IPS-15b (cell line): ENCODE measurements at regions not wholly inside any gene's neighbourhood (a gene's known extent, or its start where the extent isn't known, plus 50 kb on each side); places are given as distances from the start of the nearest gene placed in this dataset.
"Not testable (repeated sequence)": the region's sequence is repeated elsewhere in the genome, so short reads cannot be mapped to it uniquely, and the experiment has no call there.

Experiments
- H3K27me3 ChIP-seq: one replicate; pipeline ENCODE4 v1.6.1; 2013; ENCODE audit warnings: low read length; ENCODE audit not compliant: control insufficient read depth, insufficient read depth
- H3K36me3 ChIP-seq: one replicate; pipeline ENCODE4 v1.6.1; 2013; ENCODE audit warnings: low read length; ENCODE audit not compliant: control insufficient read depth, insufficient read depth
- H3K4me1 ChIP-seq: one replicate; pipeline ENCODE4 v1.6.1; 2013; ENCODE audit warnings: mild to moderate bottlenecking, low read length; ENCODE audit not compliant: control insufficient read depth, insufficient read depth
- H3K4me3 ChIP-seq: one replicate; pipeline ENCODE4 v1.5.1; 2013; ENCODE audit warnings: low read depth, low read length
- H3K9ac ChIP-seq: one replicate; pipeline ENCODE4 v1.6.1; 2013; ENCODE audit warnings: low read depth, mild to moderate bottlenecking, low read length
- H3K9me3 ChIP-seq: one replicate; pipeline ENCODE4 v1.6.1; 2013; ENCODE audit warnings: mild to moderate bottlenecking, low read length; ENCODE audit not compliant: control insufficient read depth, insufficient read depth

GRCh38 chr21:35602811-35603362 is 457.4 kb downstream of the SETD4 start:
- no peak overlapping the region for H3K4me3 ChIP-seq
- H3K9me3 ChIP-seq: no peaks in the 10 kb centered on the region
- H3K36me3 ChIP-seq: peaks cover 2% of the 10 kb centered on the region
- peaks cover 5% of the 10 kb centered on the region for H3K4me1 ChIP-seq
- no peaks in the 10 kb centered on the region for H3K27me3 ChIP-seq
- H3K9ac ChIP-seq: no peak overlapping the region

- no peak overlapping the region for H3K9ac ChIP-seq
- no peaks in the 10 kb centered on the region for H3K27me3 ChIP-seq
- H3K4me3 ChIP-seq: no peak overlapping the region
- H3K4me1 ChIP-seq: peaks cover 5% of the 10 kb centered on the region
- no peaks in the 10 kb centered on the region for H3K9me3 ChIP-seq
- no peaks in the 10 kb centered on the region for H3K36me3 ChIP-seq
Observed at GRCh38 chr21:35601211-35601610, 459.1 kb downstream of the SETD4 start.

- no peak overlapping the region for H3K9ac ChIP-seq
- peaks cover 4% of the 10 kb centered on the region for H3K4me1 ChIP-seq
- H3K9me3 ChIP-seq: no peaks in the 10 kb centered on the region
- no peak overlapping the region for H3K4me3 ChIP-seq
- no peaks in the 10 kb centered on the region for H3K36me3 ChIP-seq
- no peaks in the 10 kb centered on the region for H3K27me3 ChIP-seq
Observed at GRCh38 chr21:35599164-35599563, 461.2 kb downstream of the SETD4 start.

- Histone ChIP-seq H3K9me3 (no peaks in the 10 kb centered on the region), H3K36me3 (no peaks in the 10 kb centered on the region), H3K4me3 (no peak overlapping the region), H3K9ac (no peak overlapping the region), H3K4me1 (peaks cover 8% of the 10 kb centered on the region), H3K27me3 (no peaks in the 10 kb centered on the region)
Observed at GRCh38 chr21:35597750-35598339, 462.5 kb downstream of the SETD4 start.

GRCh38 chr21:35594905-35595304 is 465.4 kb downstream of the SETD4 start:
- Histone ChIP-seq H3K36me3 (no peaks in the 10 kb centered on the region), H3K4me3 (no peak overlapping the region), H3K27me3 (no peaks in the 10 kb centered on the region), H3K9ac (no peak overlapping the region), H3K4me1 (peaks cover 15% of the 10 kb centered on the region), H3K9me3 (no peaks in the 10 kb centered on the region)

GRCh38 chr21:35593000-35593502 is 467.3 kb downstream of the SETD4 start:
- Histone ChIP-seq H3K9me3 (no peaks in the 10 kb centered on the region), H3K36me3 (no peaks in the 10 kb centered on the region), H3K4me1 (peaks cover 15% of the 10 kb centered on the region), H3K9ac (no peak overlapping the region), H3K4me3 (no peak overlapping the region), H3K27me3 (no peaks in the 10 kb centered on the region)

GRCh38 chr21:35590284-35590683 is 470.0 kb downstream of the SETD4 start:
- not testable (repeated sequence) for H3K9me3 ChIP-seq, H3K4me3 ChIP-seq, H3K9ac ChIP-seq, H3K36me3 ChIP-seq, H3K27me3 ChIP-seq
- peaks cover 18% of the 10 kb centered on the region for H3K4me1 ChIP-seq

- no peak overlapping the region for H3K4me3 ChIP-seq
- no peaks in the 10 kb centered on the region for H3K36me3 ChIP-seq
- H3K27me3 ChIP-seq: no peaks in the 10 kb centered on the region
- H3K4me1 ChIP-seq: peaks cover 10% of the 10 kb centered on the region
- H3K9me3 ChIP-seq: no peaks in the 10 kb centered on the region
- no peak overlapping the region for H3K9ac ChIP-seq
Observed at GRCh38 chr21:35587841-35588380, 472.4 kb downstream of the SETD4 start.

GRCh38 chr21:35586305-35586704 is 474.0 kb downstream of the SETD4 start:
- Histone ChIP-seq H3K27me3 (no peaks in the 10 kb centered on the region), H3K36me3 (no peaks in the 10 kb centered on the region), H3K9me3 (no peaks in the 10 kb centered on the region), H3K4me3 (no peak overlapping the region), H3K4me1 (peaks cover 3% of the 10 kb centered on the region), H3K9ac (no peak overlapping the region)

GRCh38 chr21:35585878-35586277 is 474.4 kb downstream of the SETD4 start:
- Histone ChIP-seq H3K27me3 (no peaks in the 10 kb centered on the region), H3K4me1 (peaks cover 3% of the 10 kb centered on the region), H3K4me3 (no peak overlapping the region), H3K9ac (no peak overlapping the region), H3K9me3 (no peaks in the 10 kb centered on the region), H3K36me3 (no peaks in the 10 kb centered on the region)

GRCh38 chr21:35585155-35585554 is 475.2 kb downstream of the SETD4 start:
- H3K4me1 ChIP-seq: peaks cover 3% of the 10 kb centered on the region
- H3K27me3 ChIP-seq: no peaks in the 10 kb centered on the region
- no peak overlapping the region for H3K4me3 ChIP-seq
- no peaks in the 10 kb centered on the region for H3K9me3 ChIP-seq
- H3K36me3 ChIP-seq: no peaks in the 10 kb centered on the region
- no peak overlapping the region for H3K9ac ChIP-seq

GRCh38 chr21:35583566-35584216 is 476.6 kb downstream of the SETD4 start:
- Histone ChIP-seq H3K9ac (no peak overlapping the region), H3K4me3 (no peak overlapping the region), H3K27me3 (no peaks in the 10 kb centered on the region), H3K9me3 (no peaks in the 10 kb centered on the region), H3K4me1 (peaks cover 3% of the 10 kb centered on the region), H3K36me3 (no peaks in the 10 kb centered on the region)
